SK-N-SH treated with all-trans-retinoic acid at 6 μM for 48 hours (cell line): ENCODE measurements at regions not wholly inside any gene's neighbourhood (a gene's known extent, or its start where the extent isn't known, plus 50 kb on each side); places are given as distances from the start of the nearest gene placed in this dataset.

Source experiments
- ATAC-seq: fragments of 200-7000 bp; cut with Tn5 transposase; 3 replicates; pipeline ENCODE4 v1.9.1; 2020; ENCODE audit warnings: mild to moderate bottlenecking, moderate library complexity
- ARNTL ChIP-seq: fragments of 450-650 bp; formaldehyde crosslinking; IDR thresholded peaks from 2 replicates; pipeline ENCODE4 v1.5.0; 2020; ENCODE audit warnings: low read depth, mild to moderate bottlenecking, moderate library complexity, borderline replicate concordance
- BACH2 ChIP-seq: fragments of 250-450 bp; sonication (Bioruptor Pico); IDR thresholded peaks from 2 replicates; pipeline ENCODE4 v1.9.0; 2021; ENCODE audit warnings: mild to moderate bottlenecking, borderline replicate concordance
- CREB5 ChIP-seq: fragments of 250-450 bp; sonication (Bioruptor Pico); IDR thresholded peaks from 2 replicates; pipeline ENCODE4 v1.5.1; 2020; ENCODE audit warnings: low read depth, mild to moderate bottlenecking, moderate library complexity
- CSRNP3 ChIP-seq: fragments of 250-450 bp; sonication (Bioruptor Pico); IDR thresholded peaks from 2 replicates; pipeline ENCODE4 v1.5.1; 2021; ENCODE audit warnings: mild to moderate bottlenecking, moderate library complexity
- GLIS3 ChIP-seq: fragments of 250-450 bp; sonication (Bioruptor Pico); IDR thresholded peaks from 2 replicates; pipeline ENCODE4 v1.5.0; 2020; ENCODE audit warnings: mild to moderate bottlenecking, moderate library complexity
- ISL1 ChIP-seq: fragments of 250-450 bp; sonication (Bioruptor Pico); IDR thresholded peaks from 2 replicates; pipeline ENCODE4 v2.1.2; 2022; ENCODE audit warnings: mild to moderate bottlenecking, moderate library complexity
- PATZ1 ChIP-seq: fragments of 250-450 bp; sonication (Bioruptor Pico); IDR thresholded peaks from 2 replicates; pipeline ENCODE4 v1.8.0; 2020; ENCODE audit warnings: mild to moderate bottlenecking, moderate library complexity, borderline replicate concordance
- PPARA ChIP-seq: fragments of 250-450 bp; sonication (Bioruptor Pico); IDR thresholded peaks from 2 replicates; pipeline ENCODE4 v1.5.0; 2020; ENCODE audit warnings: mild to moderate bottlenecking, borderline replicate concordance
- RARB ChIP-seq: fragments of 250-450 bp; sonication (Bioruptor Pico); IDR thresholded peaks from 2 replicates; pipeline ENCODE4 v1.8.0; 2021; ENCODE audit warnings: mild to moderate bottlenecking, moderate library complexity
- SNAI2 ChIP-seq: fragments of 250-450 bp; sonication (Bioruptor Pico); IDR thresholded peaks from 2 replicates; pipeline ENCODE4 v1.5.0; 2020; ENCODE audit warnings: mild to moderate bottlenecking, moderate library complexity
- TCF4 ChIP-seq: fragments of 250-450 bp; sonication (Bioruptor Pico); IDR thresholded peaks from 2 replicates; pipeline ENCODE4 v1.8.0; 2021; ENCODE audit warnings: mild to moderate bottlenecking, moderate library complexity, borderline replicate concordance
- TOX ChIP-seq: fragments of 250-450 bp; sonication (Bioruptor Pico); IDR thresholded peaks from 2 replicates; pipeline ENCODE4 v1.8.0; 2021; ENCODE audit warnings: mild to moderate bottlenecking, moderate library complexity, borderline replicate concordance
- TSHZ2 ChIP-seq: fragments of 250-450 bp; sonication (Bioruptor Pico); IDR thresholded peaks from 2 replicates; pipeline ENCODE4 v1.5.0; 2020; ENCODE audit warnings: mild to moderate bottlenecking, moderate library complexity
- ZC3H10 ChIP-seq: fragments of 250-450 bp; sonication (Bioruptor Pico); IDR thresholded peaks from 2 replicates; pipeline ENCODE4 v1.5.1; 2021; ENCODE audit warnings: mild to moderate bottlenecking, moderate library complexity
- ZNF70 ChIP-seq: fragments of 450-650 bp; formaldehyde crosslinking; IDR thresholded peaks from 2 replicates; pipeline ENCODE4 v1.5.0; 2020; ENCODE audit warnings: mild to moderate bottlenecking, moderate library complexity
- ZNF8 ChIP-seq: fragments of 450-650 bp; formaldehyde crosslinking; IDR thresholded peaks from 2 replicates; pipeline ENCODE4 v1.5.0; 2020; ENCODE audit warnings: mild to moderate bottlenecking, moderate library complexity

GRCh38 chr4:121599049-121599448 lies 97.7 kb downstream of the ANXA5 start (continued):
- TF ChIP-seq CREB5 (CRISPR knock-in tag): no peak
- no peak for TF ChIP-seq GLIS3
- TF ChIP-seq SNAI2: no peak

GRCh38 chr4:121597346-121597934 lies 99.3 kb downstream of the ANXA5 start:
- ATAC-seq: no peak
- TF ChIP-seq ARNTL (CRISPR knock-in tag) (no peak), TOX (CRISPR knock-in tag) (no peak), PATZ1 (CRISPR knock-in tag) (no peak), ZNF70 (CRISPR knock-in tag) (no peak)

- no peak for TF ChIP-seq ZC3H10
- no peak for TF ChIP-seq RARB (CRISPR knock-in tag)
- TF ChIP-seq CREB5 (CRISPR knock-in tag): no peak
- no peak for TF ChIP-seq CSRNP3 (CRISPR knock-in tag)
- TF ChIP-seq ISL1 (CRISPR knock-in tag): no peak
- TF ChIP-seq ZNF8 (CRISPR knock-in tag): no peak
- no peak for TF ChIP-seq PPARA
- TF ChIP-seq BACH2 (CRISPR knock-in tag): no peak
- no peak for TF ChIP-seq TOX (CRISPR knock-in tag)
- no peak for TF ChIP-seq TCF4 (CRISPR knock-in tag)
- no peak for TF ChIP-seq PATZ1 (CRISPR knock-in tag)
- no peak for TF ChIP-seq TSHZ2 (CRISPR knock-in tag)
- no peak for ATAC-seq
Measured at GRCh38 chr4:121594796-121595526, 101.8 kb downstream of the ANXA5 start.
